Spinal cord (tissue), 9 donors: ENCODE measurements at regions not wholly inside any gene's neighbourhood (a gene's known extent, or its start where the extent isn't known, plus 50 kb on each side); places are given as distances from the start of the nearest gene placed in this dataset.
"Not testable (repeated sequence)": the region's sequence is repeated elsewhere in the genome, so short reads cannot be mapped to it uniquely, and the experiment has no call there.

Experiments
- DNase-seq, 6 donors: peaks; one replicate each; pipeline versions ENCODE4 v3.0.0 to v3.0.0-alpha.2; 2013 to 2015; ENCODE audit warnings: low spot score in 6 of 6, low read depth in 4 of 6
- H3K27ac ChIP-seq: one replicate; pipeline ENCODE4 v1.5.1; 2013; ENCODE audit warnings: low read depth, low read length, control low read depth
- H3K27me3 ChIP-seq: one replicate; pipeline ENCODE4 v1.6.1; 2013; ENCODE audit warnings: low read length; ENCODE audit not compliant: control insufficient read depth, insufficient read depth
- H3K36me3 ChIP-seq: one replicate; pipeline ENCODE4 v1.6.1; 2013; ENCODE audit warnings: low read length; ENCODE audit not compliant: control insufficient read depth, insufficient read depth
- H3K4me1 ChIP-seq: one replicate; pipeline ENCODE4 v1.6.1; 2013; ENCODE audit warnings: low read length; ENCODE audit not compliant: control insufficient read depth, insufficient read depth
- H3K4me3 ChIP-seq: one replicate; pipeline ENCODE4 v1.5.1; 2013; ENCODE audit warnings: low read depth, low read length, control low read depth
- H3K9me3 ChIP-seq: one replicate; pipeline ENCODE4 v1.6.1; 2013; ENCODE audit warnings: low read length; ENCODE audit not compliant: control insufficient read depth, insufficient read depth
- WGBS: methylation state at CpG from one replicate; pipeline ENCODE4 v1.1.5; 2013; ENCODE audit warnings: missing lambda C conversion rate; ENCODE audit not compliant: insufficient coverage; 5-methylcytosine and 5-hydroxymethylcytosine counted together
- donor health status: healthy.

DNA sequence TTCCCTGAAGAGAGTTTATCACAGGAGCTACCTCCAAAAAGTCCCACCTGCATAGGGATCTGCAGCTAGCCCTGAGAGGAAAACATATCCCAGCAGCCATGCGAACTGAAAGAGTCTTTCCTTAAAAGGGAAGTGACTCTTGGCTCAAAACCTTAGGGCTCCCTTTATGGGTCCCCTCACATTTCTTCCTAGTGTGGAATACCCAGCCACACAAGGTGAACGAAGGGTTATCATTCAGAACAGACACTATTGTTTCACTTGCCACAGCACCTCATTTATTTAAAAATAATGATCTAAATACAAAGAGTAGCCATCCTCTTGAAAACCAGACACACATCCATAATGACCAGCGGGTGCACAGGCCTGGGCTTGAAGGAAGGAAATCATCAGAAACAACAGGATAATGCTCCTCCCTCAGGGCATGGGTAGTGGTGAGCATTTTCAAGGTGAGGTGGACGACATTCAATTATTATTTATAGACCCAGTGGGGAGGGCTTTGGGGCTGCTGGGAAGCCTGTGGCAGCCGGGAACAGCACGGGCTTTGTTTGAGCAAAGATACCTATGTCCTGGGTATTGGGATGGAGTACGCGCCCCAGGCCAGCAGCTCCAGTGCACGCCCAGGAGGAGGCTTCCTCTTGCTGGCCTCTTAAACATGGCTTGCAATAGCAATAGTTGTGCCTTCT, 119.0 kb upstream of the ITGA6 start:
- DNase-seq, result no peak
- Histone ChIP-seq H3K27ac (no peak overlapping the region), H3K4me1 (peaks cover 15% of the 10 kb centered on the region), H3K27me3 (no peaks in the 10 kb centered on the region), H3K36me3 (no peaks in the 10 kb centered on the region), H3K4me3 (no peak overlapping the region), H3K9me3 (no peaks in the 10 kb centered on the region)
- WGBS, result 82% methylated on average over 5 of the region's 9 CpGs

DNA sequence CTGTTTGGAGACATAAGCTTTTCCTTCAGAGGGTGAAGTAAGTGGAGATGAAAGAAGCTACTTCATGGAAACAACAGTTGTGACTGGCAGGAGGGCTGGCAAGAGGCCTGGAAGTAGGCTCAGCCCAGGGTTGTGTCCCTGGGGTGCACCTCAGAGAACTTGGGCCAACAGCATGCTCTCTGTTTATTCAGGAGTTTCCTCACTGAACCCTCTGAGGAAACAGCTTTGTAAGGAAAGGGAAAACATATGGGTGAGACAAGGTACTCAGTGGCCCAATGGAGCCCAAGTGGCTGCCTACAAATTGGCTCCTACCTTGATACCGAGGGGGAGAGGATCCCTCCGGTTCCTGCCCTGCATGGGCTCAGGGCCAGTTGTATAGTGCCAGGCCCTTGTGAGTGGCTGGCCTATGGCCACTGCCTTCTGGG, 115.5 kb upstream of the ITGA6 start:
- Histone ChIP-seq H3K9me3 (no peaks in the 10 kb centered on the region), H3K27me3 (no peaks in the 10 kb centered on the region), H3K27ac (peak overlapping the region; percentile 10), H3K4me3 (no peak overlapping the region), H3K4me1 (peaks cover 15% of the 10 kb centered on the region), H3K36me3 (no peaks in the 10 kb centered on the region)
- WGBS, result 60% methylated on average over 1 of the region's 2 CpGs
- peak in 1 of 6 donors; percentile 45 for DNase-seq

DNA sequence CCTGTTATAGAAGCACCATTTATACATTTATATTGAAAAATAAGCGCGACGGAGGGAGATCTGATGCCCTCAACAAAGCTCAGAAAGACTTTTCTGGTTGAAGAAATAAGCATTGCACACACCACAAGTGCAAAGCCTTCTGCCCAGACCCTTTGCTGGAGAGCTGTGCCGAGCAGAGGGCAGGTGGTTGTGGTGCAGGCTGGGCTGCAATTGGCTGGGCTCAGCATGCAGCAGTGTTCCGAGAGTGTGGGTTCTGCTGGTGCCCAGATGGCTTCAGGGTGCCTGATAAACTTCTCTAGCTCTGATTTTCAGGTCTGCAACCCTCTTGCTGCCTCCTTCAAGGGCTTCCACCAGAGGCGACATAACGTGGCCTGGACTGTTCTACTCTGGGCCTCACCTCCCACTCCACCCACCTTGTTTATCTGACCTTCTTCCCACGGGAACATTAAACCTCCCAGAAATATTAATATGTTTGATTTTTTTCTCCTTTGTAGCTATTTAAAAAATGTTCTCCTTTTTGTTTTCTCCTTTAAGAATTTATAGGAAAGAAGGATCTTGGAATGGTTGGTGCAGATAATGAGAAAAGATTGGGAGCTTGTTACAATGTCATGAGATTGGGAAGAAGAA, 113.6 kb upstream of the ITGA6 start:
- no peaks in the 10 kb centered on the region for H3K9me3 ChIP-seq
- no peaks in the 10 kb centered on the region for H3K27me3 ChIP-seq
- H3K27ac ChIP-seq, result no peak overlapping the region
- DNase-seq, result no peak
- no peaks in the 10 kb centered on the region for H3K36me3 ChIP-seq
- no peak overlapping the region for H3K4me3 ChIP-seq
- peaks cover 7% of the 10 kb centered on the region for H3K4me1 ChIP-seq
- 90% methylated on average over 3 of the region's 8 CpGs for WGBS

DNA sequence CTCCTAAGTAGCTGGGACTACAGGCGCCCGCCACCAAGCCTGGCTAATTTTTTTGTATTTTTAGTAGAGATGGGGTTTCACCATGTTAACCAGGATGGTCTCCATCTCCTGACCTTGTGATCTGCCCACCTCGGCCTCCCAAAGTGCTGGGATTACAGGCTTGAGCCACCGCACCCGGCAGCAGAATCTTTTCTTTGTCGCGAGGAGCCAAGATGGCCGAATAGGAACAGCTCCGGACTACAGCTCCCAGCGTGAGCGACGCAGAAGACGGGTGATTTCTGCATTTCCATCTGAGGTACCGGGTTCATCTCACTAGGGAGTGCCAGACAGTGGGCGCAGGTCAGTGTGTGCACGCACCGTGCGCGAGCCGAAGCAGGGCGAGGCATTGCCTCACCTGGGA, 112.3 kb upstream of the ITGA6 start:
- not testable (repeated sequence) for H3K27ac ChIP-seq, H3K36me3 ChIP-seq, H3K27me3 ChIP-seq, H3K4me1 ChIP-seq, H3K9me3 ChIP-seq, H3K4me3 ChIP-seq, DNase-seq
- no CpG with 5 or more reads among the region's 21 CpGs for WGBS

DNA sequence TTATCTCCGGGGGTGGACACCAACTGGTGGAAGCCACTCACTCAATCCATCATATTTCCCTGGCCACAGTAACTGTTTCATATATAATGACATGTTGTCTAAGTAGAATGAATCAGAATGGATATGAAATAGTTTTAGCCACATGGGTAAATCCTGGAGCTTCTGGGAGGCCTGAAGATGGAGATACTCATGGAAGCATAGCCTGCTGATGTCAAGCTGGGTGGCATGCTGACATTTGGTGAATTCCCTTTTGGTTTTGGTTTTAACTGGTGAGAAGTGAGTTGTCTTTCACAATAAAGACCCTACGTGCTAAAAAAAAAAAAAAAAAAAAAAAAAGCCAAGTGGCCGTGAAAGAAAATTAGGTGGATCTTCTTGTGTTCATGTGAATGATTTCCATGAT, 105.3 kb upstream of the ITGA6 start:
- Histone ChIP-seq H3K27me3 (no peaks in the 10 kb centered on the region), H3K4me3 (no peak overlapping the region), H3K27ac (no peak overlapping the region), H3K36me3 (no peaks in the 10 kb centered on the region), H3K9me3 (no peaks in the 10 kb centered on the region), H3K4me1 (no peaks in the 10 kb centered on the region)
- DNase-seq, result no peak
- no CpG with 5 or more reads among the region's 3 CpGs for WGBS

DNA sequence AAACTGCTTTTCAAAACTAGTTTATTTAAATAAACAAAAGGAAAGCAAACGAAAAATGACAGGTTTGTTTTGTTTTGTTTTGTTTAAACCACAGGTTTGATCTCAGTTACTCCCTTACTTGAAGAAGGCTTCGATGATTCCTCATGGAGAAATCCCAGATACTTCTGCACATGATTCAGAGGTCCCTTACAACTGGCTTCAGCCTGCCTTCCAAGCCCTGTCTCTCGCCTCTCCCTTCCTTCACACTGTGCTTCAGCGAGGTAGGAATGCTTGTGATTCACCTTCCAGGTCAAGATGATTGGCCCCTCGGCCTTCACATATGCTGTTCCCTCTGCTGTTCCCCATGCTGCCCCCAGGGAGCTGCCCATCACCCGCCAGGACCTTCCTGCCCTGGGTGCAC, 104.1 kb upstream of the ITGA6 start:
- Histone ChIP-seq H3K4me3 (no peak overlapping the region), H3K9me3 (no peaks in the 10 kb centered on the region), H3K4me1 (no peaks in the 10 kb centered on the region), H3K27me3 (no peaks in the 10 kb centered on the region), H3K36me3 (no peaks in the 10 kb centered on the region), H3K27ac (no peak overlapping the region)
- WGBS, result 97% methylated on average over 4 of the region's 6 CpGs
- DNase-seq, result no peak

DNA sequence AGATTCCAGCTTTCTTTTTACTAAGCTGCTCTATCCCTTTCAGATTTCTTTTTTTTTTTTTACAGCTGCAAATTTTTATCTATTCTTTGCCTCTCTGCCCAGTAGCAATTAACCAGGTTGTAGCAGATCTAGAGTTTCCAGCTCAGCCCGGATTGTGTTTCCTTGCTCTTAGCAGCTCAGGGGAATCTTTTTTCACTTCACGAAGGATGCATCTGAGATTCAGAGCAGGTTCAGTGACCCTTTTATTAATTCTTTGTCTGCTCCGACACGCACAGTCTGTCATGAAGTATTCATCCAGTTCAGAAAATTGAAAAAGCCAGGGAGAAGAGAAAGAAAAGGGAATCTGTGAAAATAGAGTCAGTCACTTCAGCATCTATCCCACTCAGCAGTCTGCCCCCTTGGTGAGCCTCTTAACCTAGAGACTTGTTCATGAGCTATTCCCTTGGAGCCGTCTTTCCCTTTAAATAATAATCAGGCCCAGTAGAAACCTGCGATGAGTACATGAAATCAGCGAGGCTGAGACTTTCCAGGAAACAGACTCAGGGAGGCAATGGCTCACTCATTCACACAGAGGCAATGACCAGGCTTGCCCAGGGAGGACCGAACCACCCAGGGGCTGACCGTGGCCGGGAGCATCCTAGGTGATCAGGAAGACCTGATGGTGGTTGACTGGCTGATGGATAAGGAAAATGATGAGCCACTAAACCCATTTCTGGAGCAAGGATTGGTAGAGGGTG, 103.4 kb upstream of the ITGA6 start:
- Histone ChIP-seq H3K36me3 (no peaks in the 10 kb centered on the region), H3K4me3 (no peak overlapping the region), H3K4me1 (no peaks in the 10 kb centered on the region), H3K27ac (no peak overlapping the region), H3K27me3 (no peaks in the 10 kb centered on the region), H3K9me3 (no peaks in the 10 kb centered on the region)
- DNase-seq, result peak in 1 of 6 donors; percentile 69
- 52% methylated on average over 7 of the region's 10 CpGs for WGBS

DNA sequence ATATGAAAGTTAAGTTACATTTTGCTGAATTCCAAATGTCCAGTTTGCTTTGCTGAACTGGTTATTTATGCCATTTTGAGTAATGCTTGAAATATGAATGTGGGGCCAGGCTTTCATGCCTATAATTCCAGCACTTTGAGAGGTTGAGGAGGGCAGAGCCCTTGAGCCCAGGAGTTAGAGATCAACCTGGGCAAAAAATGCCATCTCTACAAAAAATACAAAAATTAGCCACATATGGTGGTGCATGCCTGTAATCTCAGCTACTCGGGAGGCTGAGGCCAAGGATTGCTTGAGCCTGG, 101.2 kb upstream of the ITGA6 start:
- DNase-seq, result no peak
- Histone ChIP-seq H3K9me3 (no peaks in the 10 kb centered on the region), H3K27ac (no peak overlapping the region), H3K4me3 (no peak overlapping the region), H3K36me3 (no peaks in the 10 kb centered on the region), H3K4me1 (no peaks in the 10 kb centered on the region), H3K27me3 (no peaks in the 10 kb centered on the region)
- no CpG with 5 or more reads among the region's 1 CpG for WGBS

DNA sequence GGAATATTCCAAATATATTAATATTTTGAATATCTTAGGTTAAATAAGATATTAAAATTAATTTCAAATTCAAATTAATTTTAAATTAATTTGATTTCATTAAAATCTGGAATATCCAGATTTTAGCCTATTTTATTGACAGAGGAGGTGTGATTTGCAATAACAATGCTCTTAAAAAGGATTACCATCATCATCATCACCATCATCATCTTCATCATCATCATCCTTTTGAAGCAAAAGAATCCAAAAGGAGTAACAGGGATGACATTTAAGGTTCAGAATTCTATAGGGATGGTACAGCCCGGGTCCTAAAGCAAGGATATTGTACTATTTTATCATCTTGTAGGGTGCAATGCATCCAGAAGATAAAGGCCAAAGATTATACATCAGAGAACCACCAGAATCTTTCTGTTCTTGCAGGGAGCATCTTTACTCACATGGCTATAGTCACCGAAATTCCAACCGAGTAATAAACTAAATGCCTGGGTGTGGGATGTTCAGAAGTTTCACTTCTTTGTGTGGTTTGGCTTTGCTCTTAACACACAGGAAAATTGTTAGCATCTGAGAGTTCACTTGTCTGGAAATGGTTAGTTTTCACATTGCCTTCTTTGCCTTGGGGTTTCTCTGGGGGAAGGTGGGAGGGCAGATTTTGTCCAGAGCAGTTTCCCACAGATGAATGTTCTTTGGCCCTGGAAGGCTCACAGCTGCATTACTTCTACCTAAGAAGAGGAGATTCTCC, 99.1 kb upstream of the ITGA6 start:
- no peaks in the 10 kb centered on the region for H3K36me3 ChIP-seq
- H3K4me1 ChIP-seq, result peaks cover 4% of the 10 kb centered on the region
- no CpG with 5 or more reads among the region's 3 CpGs for WGBS
- H3K27me3 ChIP-seq, result no peaks in the 10 kb centered on the region
- no peaks in the 10 kb centered on the region for H3K9me3 ChIP-seq
- no peak overlapping the region for H3K27ac ChIP-seq
- DNase-seq, result no peak
- H3K4me3 ChIP-seq, result no peak overlapping the region
